ENCODE measurements at regions not wholly inside any gene's neighbourhood (a gene's known extent, or its start where the extent isn't known, plus 50 kb on each side); places are given as distances from the start of the nearest gene placed in this dataset.

GRCh38 chr5:155839251-155840037 lies 487.5 kb upstream of the SGCD start:
- no peak for TF ChIP-seq CTCF (IDR thresholded peaks at IDR 0.05)
- no peak for TF ChIP-seq POLR2A (IDR thresholded peaks at IDR 0.05)
